Motor neuron (in vitro differentiated cells): ENCODE measurements at regions not wholly inside any gene's neighbourhood (a gene's known extent, or its start where the extent isn't known, plus 50 kb on each side); places are given as distances from the start of the nearest gene placed in this dataset.

Experiments used
- ATAC-seq, 8 experiments: fragments of 200-7000 bp; cut with Tn5 transposase; replicated peaks in 6 of 8; 2 replicates each; pipeline ENCODE4 v1.8.0; 2021; ENCODE audit warnings: mild to moderate bottlenecking in 8 of 8, moderate library complexity in 8 of 8
- H3K27ac ChIP-seq, 2 donors: fragments of 250-450 bp; sonication (Bioruptor Pico); 2 replicates each; pipeline ENCODE4 v1.9.0; 2021; ENCODE audit warnings: antibody characterized with exemption in 2 of 2, mild to moderate bottlenecking in 2 of 2, moderate library complexity in 1 of 2
- H3K4me1 ChIP-seq, 2 donors: fragments of 250-450 bp; sonication (Bioruptor Pico); replicated peaks in 1 of 2; 2 replicates each; pipeline ENCODE4 v1.6.1; 2021; ENCODE audit warnings: antibody characterized with exemption in 2 of 2, mild to moderate bottlenecking in 2 of 2, moderate library complexity in 1 of 2
- H3K4me3 ChIP-seq, 5 donors: fragments of 250-450 bp; sonication (Bioruptor Pico); 2 replicates each; pipeline ENCODE4 v1.9.0; 2021; ENCODE audit warnings: antibody characterized with exemption in 5 of 5, mild to moderate bottlenecking in 5 of 5, moderate library complexity in 4 of 5
- WGBS, 10 experiments: fragments of 450-650 bp; shearing (Covaris generic); methylation state at CpG; one replicate each; pipeline ENCODE4 v1.0.0; 2022; 5-methylcytosine and 5-hydroxymethylcytosine counted together
- in situ Hi-C, 9 experiments: fragments of 400-800 bp; cut with MboI; loops; one replicate each; pipeline ENCODE4 v1.15.0; 2021; ENCODE audit warnings: low sequenced_read_pairs in 9 of 9, low pct_unique_long_range_greater_than_20kb in 2 of 9; ENCODE audit not compliant: unreplicated experiment in 9 of 9

DNA sequence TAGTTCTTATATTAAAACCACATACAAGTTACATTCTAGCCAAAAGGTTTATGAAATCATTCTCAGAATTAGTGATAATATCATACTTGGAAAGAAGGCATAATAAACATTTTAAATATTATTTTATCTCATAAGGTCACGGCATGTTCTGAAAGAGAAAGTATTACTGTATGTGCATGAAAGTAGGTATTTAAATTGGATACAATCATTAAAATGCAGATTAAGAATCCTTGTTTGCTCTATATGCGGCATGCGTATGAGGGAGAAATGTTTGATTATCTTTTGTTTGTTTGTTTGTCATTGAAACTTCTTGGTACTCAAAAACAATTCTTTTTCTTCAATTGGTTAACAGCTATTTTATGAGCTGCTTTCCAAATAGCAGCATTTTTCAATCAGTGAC, 183.9 kb upstream of the TLL1 start:
- Histone ChIP-seq H3K27ac (no peak overlapping the region), H3K4me3 (no peak overlapping the region), H3K4me1 (no peaks in the 10 kb centered on the region)
- peak in 3 of 8 experiments; percentile 29 to 98 (median 54) for ATAC-seq
- 0 to 100% (median 85%) methylated on average over 3 of the region's 3 CpGs for WGBS, 10 experiments
- in situ Hi-C loops: no loop called here

DNA sequence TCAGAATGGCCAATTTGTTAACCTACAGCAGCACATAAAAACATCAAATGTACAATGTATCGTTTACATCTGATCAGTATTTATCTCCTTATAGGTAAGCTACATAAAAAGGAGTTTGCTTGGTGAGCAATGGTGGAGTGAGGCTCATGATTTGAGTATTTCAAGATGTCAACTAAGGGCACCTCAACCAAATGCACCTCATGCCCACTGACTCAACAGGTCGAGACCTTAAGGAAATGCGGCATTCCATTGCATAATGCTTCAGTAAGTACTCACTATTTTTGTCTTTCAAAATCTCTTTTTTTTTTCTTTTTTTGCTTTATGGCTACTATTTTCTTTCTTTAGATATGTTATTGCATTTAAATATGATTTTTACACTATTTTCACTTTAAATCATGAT, 181.0 kb upstream of the TLL1 start:
- H3K4me1 ChIP-seq: no peaks in the 10 kb centered on the region
- 19 to 98% (median 76%) methylated on average over 1 to 3 of the region's 3 CpGs for WGBS, 10 experiments
- H3K4me3 ChIP-seq: no peak overlapping the region
- no peak overlapping the region for H3K27ac ChIP-seq
- no peak for ATAC-seq
- in situ Hi-C loops: no loop called here

DNA sequence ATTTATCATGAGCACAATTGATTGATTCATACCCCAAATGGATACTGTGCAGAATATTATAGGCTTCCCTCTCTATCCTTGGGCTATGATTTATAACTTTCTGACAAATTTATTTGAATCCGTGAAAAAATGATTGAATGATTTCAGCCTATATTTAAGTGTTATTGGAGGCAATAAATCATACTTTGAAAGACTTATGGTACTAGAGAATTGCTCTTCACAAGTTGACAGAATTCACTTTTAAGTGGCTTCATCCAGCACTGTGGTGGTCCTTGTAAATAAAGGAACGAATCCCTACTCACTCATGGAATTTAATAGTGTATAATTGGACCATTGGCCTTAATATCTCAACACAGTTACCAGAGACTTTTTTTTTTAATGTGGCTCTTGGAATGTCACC, 174.8 kb upstream of the TLL1 start:
- Histone ChIP-seq H3K27ac (no peak overlapping the region), H3K4me3 (no peak overlapping the region), H3K4me1 (no peaks in the 10 kb centered on the region)
- 0 to 100% (median 51%) methylated on average over 1 to 2 of the region's 2 CpGs; no CpG with 5 or more reads in 2 of the 10 experiments for WGBS, 10 experiments
- no peak for ATAC-seq
- in situ Hi-C loops: no loop called here

- Histone ChIP-seq H3K27ac (no peak overlapping the region), H3K4me1 (no peaks in the 10 kb centered on the region), H3K4me3 (no peak overlapping the region)
- in situ Hi-C loops: no loop called here
- 8 to 93% (median 45%) methylated on average over 1 to 5 of the region's 5 CpGs for WGBS, 10 experiments
- peak in 2 of 8 experiments; percentile 35 to 60 for ATAC-seq
Observed at GRCh38 chr4:165699055-165699454, 174.0 kb upstream of the TLL1 start.

- H3K27ac ChIP-seq: no peak overlapping the region
- ATAC-seq: peak in 2 of 8 experiments; percentile 25 to 50
- no peaks in the 10 kb centered on the region for H3K4me1 ChIP-seq
- in situ Hi-C loops: no loop called here
- no peak overlapping the region for H3K4me3 ChIP-seq
Observed at GRCh38 chr4:165700855-165701254, 172.2 kb upstream of the TLL1 start.

- Histone ChIP-seq H3K4me3 (no peak overlapping the region), H3K4me1 (no peaks in the 10 kb centered on the region), H3K27ac (no peak overlapping the region)
- in situ Hi-C loops: no loop called here
- WGBS, 10 experiments: 3 to 100% (median 90%) methylated on average over 2 to 4 of the region's 4 CpGs; no CpG with 5 or more reads in 1 of the 10 experiments
- ATAC-seq: no peak
Observed at GRCh38 chr4:165707128-165707527, 165.9 kb upstream of the TLL1 start.

- WGBS, 10 experiments: 19 to 100% (median 83%) methylated on average over 1 to 5 of the region's 7 CpGs; no CpG with 5 or more reads in 3 of the 10 experiments
- no peak overlapping the region for H3K4me3 ChIP-seq
- H3K4me1 ChIP-seq: no peaks in the 10 kb centered on the region
- H3K27ac ChIP-seq: no peak overlapping the region
- ATAC-seq: no peak
- in situ Hi-C loops: no loop called here
Observed at GRCh38 chr4:165709516-165709915, 163.5 kb upstream of the TLL1 start.

- no peak for ATAC-seq
- in situ Hi-C loops: no loop called here
- 9 to 100% (median 54%) methylated on average over 1 to 2 of the region's 2 CpGs; no CpG with 5 or more reads in 3 of the 10 experiments for WGBS, 10 experiments
- Histone ChIP-seq H3K27ac (no peak overlapping the region), H3K4me1 (no peaks in the 10 kb centered on the region), H3K4me3 (no peak overlapping the region)
Observed at GRCh38 chr4:165709973-165710526, 163.0 kb upstream of the TLL1 start.

- Histone ChIP-seq H3K4me1 (no peaks in the 10 kb centered on the region), H3K27ac (no peak overlapping the region), H3K4me3 (no peak overlapping the region)
- 0 to 93% (median 82%) methylated on average over 1 to 4 of the region's 4 CpGs; no CpG with 5 or more reads in 3 of the 10 experiments for WGBS, 10 experiments
- in situ Hi-C loops: no loop called here
- ATAC-seq: no peak
Observed at GRCh38 chr4:165711436-165711835, 161.6 kb upstream of the TLL1 start.

DNA sequence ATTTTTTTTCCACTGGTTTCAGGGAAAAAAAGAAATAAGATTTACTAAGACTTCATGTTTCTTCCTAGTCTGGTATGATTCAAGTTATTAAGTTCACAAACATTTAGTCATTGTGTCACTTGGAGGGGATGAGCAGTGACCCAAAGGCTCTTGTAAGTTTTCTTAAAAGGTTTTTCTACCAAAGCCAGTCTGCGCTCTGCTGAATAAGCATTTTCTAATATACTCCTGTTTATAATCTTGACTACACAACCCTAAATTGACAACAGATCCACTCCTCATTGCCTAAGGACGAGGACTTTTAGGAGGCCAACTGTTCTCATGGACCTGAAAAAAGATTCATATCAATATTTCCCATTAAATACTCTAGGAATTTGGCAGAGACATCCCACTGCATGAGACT, 161.1 kb upstream of the TLL1 start:
- in situ Hi-C loops: no loop called here
- H3K27ac ChIP-seq: no peak overlapping the region
- ATAC-seq: no peak
- no peaks in the 10 kb centered on the region for H3K4me1 ChIP-seq
- H3K4me3 ChIP-seq: no peak overlapping the region
- WGBS, 10 experiments: 0 to 100% (median 66%) methylated on average over 1 to 2 of the region's 2 CpGs; no CpG with 5 or more reads in 2 of the 10 experiments

GRCh38 chr4:165714650-165715049, 158.4 kb upstream of the TLL1 start:
- H3K4me3 ChIP-seq: no peak overlapping the region
- no peak for ATAC-seq
- WGBS, 10 experiments: 0 to 100% (median 91%) methylated on average over 2 to 14 of the region's 14 CpGs; no CpG with 5 or more reads in 1 of the 10 experiments
- H3K27ac ChIP-seq: no peak overlapping the region
- in situ Hi-C loops: no loop called here
- no peaks in the 10 kb centered on the region for H3K4me1 ChIP-seq

GRCh38 chr4:165715211-165715610, 157.8 kb upstream of the TLL1 start:
- Histone ChIP-seq H3K4me3 (no peak overlapping the region), H3K4me1 (no peaks in the 10 kb centered on the region), H3K27ac (no peak overlapping the region)
- no peak for ATAC-seq
- WGBS, 10 experiments: 50 to 100% (median 100%) methylated on average over 1 of the region's 1 CpG; no CpG with 5 or more reads in 4 of the 10 experiments
- in situ Hi-C loops: no loop called here

- no peak overlapping the region for H3K27ac ChIP-seq
- no peak for ATAC-seq
- in situ Hi-C loops: no loop called here
- no peak overlapping the region for H3K4me3 ChIP-seq
- 15 to 100% (median 80%) methylated on average over 1 of the region's 1 CpG; no CpG with 5 or more reads in 3 of the 10 experiments for WGBS, 10 experiments
- no peaks in the 10 kb centered on the region for H3K4me1 ChIP-seq
Observed at GRCh38 chr4:165715989-165716388, 157.0 kb upstream of the TLL1 start.

GRCh38 chr4:165716472-165716871, 156.6 kb upstream of the TLL1 start:
- in situ Hi-C loops: no loop called here
- Histone ChIP-seq H3K4me3 (no peak overlapping the region), H3K4me1 (no peaks in the 10 kb centered on the region), H3K27ac (no peak overlapping the region)
- peak in 1 of 8 experiments; percentile 30 for ATAC-seq
